ENCODE measurements at regions not wholly inside any gene's neighbourhood (a gene's known extent, or its start where the extent isn't known, plus 50 kb on each side); places are given as distances from the start of the nearest gene placed in this dataset.

DNA sequence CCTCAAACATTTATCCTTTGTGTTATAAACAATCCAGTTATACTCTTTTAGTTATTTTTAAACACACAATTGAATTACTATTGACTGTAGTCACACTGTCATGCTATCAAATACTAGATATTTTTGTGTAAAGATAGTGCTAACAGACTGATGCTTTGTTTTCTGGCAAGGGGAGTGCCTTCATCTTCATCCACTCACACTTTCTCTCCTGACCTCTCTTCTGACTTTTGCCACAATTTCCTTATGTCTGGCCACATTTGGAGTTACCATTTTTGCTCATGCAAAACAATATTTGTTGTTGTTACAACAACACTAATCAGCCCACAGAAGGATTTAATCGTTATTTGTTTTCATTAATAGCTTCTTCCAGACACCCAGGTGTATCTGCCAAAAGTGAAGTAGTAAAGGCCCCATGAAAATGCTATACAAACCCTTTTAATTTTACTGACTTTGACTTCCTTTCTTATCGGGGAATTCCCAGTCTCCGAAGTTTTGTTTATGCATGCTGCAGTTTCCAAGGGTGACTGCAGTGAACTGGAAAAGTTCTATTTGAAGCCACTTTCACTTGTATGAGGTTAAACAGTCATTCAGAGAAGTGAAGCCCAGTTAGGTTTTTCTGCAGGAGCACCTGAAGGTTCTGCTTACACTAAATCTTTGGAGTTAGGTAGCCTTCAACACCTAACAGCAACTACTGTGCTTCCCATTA, 66.1 kb upstream of the FRY start:
- Histone ChIP-seq H3K36me3 (no peaks in the 10 kb centered on the region), H3K27me3 (no peaks in the 10 kb centered on the region), H3K4me3 (replicated peaks in 1 of 3) (no peak overlapping the region), H3K4me1 (peaks cover 6 to 13% of the 10 kb centered on the region in 2 donors), H3K9me3 (no peaks in the 10 kb centered on the region), H3K27ac (peak overlapping the region in 1 of 3 donors; percentile 81)
- 3 to 8% methylated on average over 3 of the region's 3 CpGs for WGBS, 2 donors
- DNase-seq: peak; percentile 31 to 40
- intact Hi-C loops (cut with DNase I): no loop called here
- no peak for TF ChIP-seq POLR2A (IDR thresholded peaks at IDR 0.05)
- no peak for TF ChIP-seq CTCF (IDR thresholded peaks at IDR 0.05)

GRCh38 chr13:31967155-31967554, 64.4 kb upstream of the FRY start:
- intact Hi-C loops (cut with DNase I): no loop called here
- H3K9me3 ChIP-seq: no peaks in the 10 kb centered on the region
- DNase-seq: no peak
- no peak overlapping the region for H3K27ac ChIP-seq
- no peak overlapping the region for H3K4me3 ChIP-seq (replicated peaks in 1 of 3)
- TF ChIP-seq CTCF (IDR thresholded peaks at IDR 0.05) (peak in 2 of 6 experiments; percentile 9 to 29), POLR2A (IDR thresholded peaks at IDR 0.05) (no peak)
- H3K27me3 ChIP-seq: no peaks in the 10 kb centered on the region
- no peaks in the 10 kb centered on the region for H3K36me3 ChIP-seq
- H3K4me1 ChIP-seq: peaks cover 6 to 13% of the 10 kb centered on the region in 2 donors
- WGBS, 2 donors: 79 to 83% methylated on average over 1 of the region's 1 CpG

DNA sequence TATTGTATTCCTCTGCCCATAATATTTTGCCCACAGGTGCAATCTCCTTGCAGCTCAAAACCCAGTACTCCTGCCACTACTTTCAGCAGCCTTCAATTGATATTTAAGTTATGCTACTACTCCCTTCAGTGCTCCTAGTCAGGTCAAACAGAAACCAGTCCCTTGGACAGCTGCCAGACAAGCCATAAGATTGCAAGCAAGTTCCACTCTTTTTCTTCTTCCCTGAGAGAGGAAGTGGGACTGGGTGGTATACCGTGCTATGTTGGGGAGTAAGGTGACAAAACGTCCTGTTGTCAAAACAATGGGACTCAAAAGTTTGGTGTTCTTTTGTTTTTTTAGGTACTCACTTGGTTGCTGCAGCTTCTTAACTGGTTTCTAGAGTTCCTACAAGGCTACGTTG, 63.1 kb upstream of the FRY start:
- DNase-seq: peak in 1 of 2 donors; percentile 19
- TF ChIP-seq CTCF (IDR thresholded peaks at IDR 0.05) (no peak), POLR2A (IDR thresholded peaks at IDR 0.05) (no peak)
- 50 to 53% methylated on average over 3 of the region's 3 CpGs for WGBS, 2 donors
- H3K27ac ChIP-seq: no peak overlapping the region
- intact Hi-C loops (cut with DNase I): no loop called here
- no peak overlapping the region for H3K4me3 ChIP-seq (replicated peaks in 1 of 3)
- H3K27me3 ChIP-seq: no peaks in the 10 kb centered on the region
- peaks cover 6 to 13% of the 10 kb centered on the region in 2 donors for H3K4me1 ChIP-seq
- no peaks in the 10 kb centered on the region for H3K9me3 ChIP-seq
- no peaks in the 10 kb centered on the region for H3K36me3 ChIP-seq

GRCh38 chr13:31970231-31970930, 61.2 kb upstream of the FRY start:
- H3K9me3 ChIP-seq: no peaks in the 10 kb centered on the region
- H3K4me3 ChIP-seq (replicated peaks in 1 of 3): no peak overlapping the region
- WGBS, 2 donors: 51 to 57% methylated on average over 3 of the region's 3 CpGs
- peaks cover 6 to 9% of the 10 kb centered on the region in 2 donors for H3K4me1 ChIP-seq
- H3K27ac ChIP-seq: no peak overlapping the region
- DNase-seq: no peak
- TF ChIP-seq POLR2A (IDR thresholded peaks at IDR 0.05) (no peak), CTCF (IDR thresholded peaks at IDR 0.05) (no peak)
- intact Hi-C loops (cut with DNase I): no loop called here
- H3K36me3 ChIP-seq: no peaks in the 10 kb centered on the region
- no peaks in the 10 kb centered on the region for H3K27me3 ChIP-seq

DNA sequence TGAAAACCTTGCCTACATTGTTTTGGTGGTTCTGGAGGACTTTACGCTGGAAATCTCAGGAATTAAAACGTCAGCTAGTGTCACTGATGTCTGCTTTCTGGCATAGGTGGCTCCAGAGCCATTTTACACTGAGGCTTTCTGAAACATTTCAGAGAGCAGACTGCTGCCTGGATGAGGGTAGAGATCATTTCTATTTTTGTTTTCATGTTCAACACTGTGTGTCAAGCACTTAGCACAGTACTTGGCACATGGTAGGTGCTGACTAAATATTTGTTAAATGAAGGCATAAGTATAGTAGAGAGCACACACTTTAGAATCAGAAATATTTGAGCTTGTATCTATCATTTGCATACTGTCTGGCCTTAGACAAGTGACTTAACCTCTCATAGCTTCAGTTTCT, 59.1 kb upstream of the FRY start:
- Histone ChIP-seq H3K36me3 (no peaks in the 10 kb centered on the region), H3K4me1 (peaks cover 3% of the 10 kb centered on the region in 2 donors), H3K4me3 (replicated peaks in 1 of 3) (no peak overlapping the region), H3K9me3 (no peaks in the 10 kb centered on the region), H3K27ac (no peak overlapping the region), H3K27me3 (no peaks in the 10 kb centered on the region)
- intact Hi-C loops (cut with DNase I): no loop called here
- 91 to 93% methylated on average over 2 of the region's 2 CpGs for WGBS, 2 donors
- TF ChIP-seq POLR2A (IDR thresholded peaks at IDR 0.05) (no peak), CTCF (IDR thresholded peaks at IDR 0.05) (no peak)
- DNase-seq: no peak
